ENCODE measurements at regions not wholly inside any gene's neighbourhood (a gene's known extent, or its start where the extent isn't known, plus 50 kb on each side); places are given as distances from the start of the nearest gene placed in this dataset.

- in situ Hi-C loops (cut with MboI; ENCODE audit: low pct_unique_long_range_greater_than_20kb in 2 of 9, low sequenced_read_pairs in 9 of 9, unreplicated experiment in 9 of 9) = no loop called here
- no peak overlapping the region for H3K4me3 ChIP-seq
- no peak for ATAC-seq (replicated peaks in 6 of 8)
- WGBS, 10 experiments = 57 to 100% (median 77%) methylated on average over 1 to 2 of the region's 4 CpGs; no CpG with 5 or more reads in 4 of the 10 experiments
- peaks cover 0 to 3% of the 10 kb centered on the region in 2 donors for H3K4me1 ChIP-seq (replicated peaks in 1 of 2)
- H3K27ac ChIP-seq = no peak overlapping the region
These were observed 99.7 kb downstream of the LBH start for GRCh38 chr2:30331038-30331437.

GRCh38 chr2:30331869-30332268 is 100.5 kb downstream of the LBH start:
- H3K4me3 ChIP-seq = no peak overlapping the region
- no peak overlapping the region for H3K27ac ChIP-seq
- in situ Hi-C loops (cut with MboI; ENCODE audit: low pct_unique_long_range_greater_than_20kb in 2 of 9, low sequenced_read_pairs in 9 of 9, unreplicated experiment in 9 of 9) = no loop called here
- peaks cover 0 to 10% of the 10 kb centered on the region in 2 donors for H3K4me1 ChIP-seq (replicated peaks in 1 of 2)
- ATAC-seq (replicated peaks in 6 of 8) = no peak
- 60 to 100% (median 97%) methylated on average over 1 to 4 of the region's 7 CpGs; no CpG with 5 or more reads in 4 of the 10 experiments for WGBS, 10 experiments

- no peak for ATAC-seq (replicated peaks in 6 of 8)
- 20 to 83% (median 79%) methylated on average over 1 to 4 of the region's 4 CpGs; no CpG with 5 or more reads in 4 of the 10 experiments for WGBS, 10 experiments
- Histone ChIP-seq H3K4me3 (no peak overlapping the region), H3K4me1 (replicated peaks in 1 of 2) (peaks cover 0 to 10% of the 10 kb centered on the region in 2 donors), H3K27ac (no peak overlapping the region)
- in situ Hi-C loops (cut with MboI; ENCODE audit: low pct_unique_long_range_greater_than_20kb in 2 of 9, low sequenced_read_pairs in 9 of 9, unreplicated experiment in 9 of 9) = no loop called here
These were observed 101.6 kb downstream of the LBH start for GRCh38 chr2:30332791-30333453.

GRCh38 chr2:30334762-30335363 is 103.5 kb downstream of the LBH start:
- Histone ChIP-seq H3K4me3 (no peak overlapping the region), H3K27ac (no peak overlapping the region), H3K4me1 (replicated peaks in 1 of 2) (peaks cover 0 to 10% of the 10 kb centered on the region in 2 donors)
- ATAC-seq (replicated peaks in 6 of 8) = peak in 1 of 8 experiments; percentile 33
- in situ Hi-C loops (cut with MboI; ENCODE audit: low pct_unique_long_range_greater_than_20kb in 2 of 9, low sequenced_read_pairs in 9 of 9, unreplicated experiment in 9 of 9) = no loop called here
- 93 to 100% (median 100%) methylated on average over 1 to 2 of the region's 3 CpGs; no CpG with 5 or more reads in 6 of the 10 experiments for WGBS, 10 experiments

- no peak overlapping the region for H3K4me3 ChIP-seq
- H3K27ac ChIP-seq = no peak overlapping the region
- 0 to 44% methylated on average over 1 to 2 of the region's 2 CpGs; no CpG with 5 or more reads in 8 of the 10 experiments for WGBS, 10 experiments
- peaks cover 0 to 10% of the 10 kb centered on the region in 2 donors for H3K4me1 ChIP-seq (replicated peaks in 1 of 2)
- peak in 5 of 8 experiments; percentile 41 to 64 (median 47) for ATAC-seq (replicated peaks in 6 of 8)
- in situ Hi-C loops (cut with MboI; ENCODE audit: low pct_unique_long_range_greater_than_20kb in 2 of 9, low sequenced_read_pairs in 9 of 9, unreplicated experiment in 9 of 9) = no loop called here
These were observed 104.8 kb downstream of the LBH start for GRCh38 chr2:30336084-30336483.

GRCh38 chr2:30336978-30337841 is 105.9 kb downstream of the LBH start:
- WGBS, 10 experiments = 71 to 100% (median 95%) methylated on average over 1 to 16 of the region's 16 CpGs; no CpG with 5 or more reads in 2 of the 10 experiments
- Histone ChIP-seq H3K4me1 (replicated peaks in 1 of 2) (peaks cover 0 to 10% of the 10 kb centered on the region in 2 donors), H3K4me3 (no peak overlapping the region), H3K27ac (no peak overlapping the region)
- ATAC-seq (replicated peaks in 6 of 8) = no peak
- in situ Hi-C loops (cut with MboI; ENCODE audit: low pct_unique_long_range_greater_than_20kb in 2 of 9, low sequenced_read_pairs in 9 of 9, unreplicated experiment in 9 of 9) = no loop called here

- in situ Hi-C loops (cut with MboI; ENCODE audit: low pct_unique_long_range_greater_than_20kb in 2 of 9, low sequenced_read_pairs in 9 of 9, unreplicated experiment in 9 of 9) = no loop called here
- ATAC-seq (replicated peaks in 6 of 8) = no peak
- 20 to 100% (median 83%) methylated on average over 1 to 3 of the region's 3 CpGs; no CpG with 5 or more reads in 4 of the 10 experiments for WGBS, 10 experiments
These were observed 107.1 kb downstream of the LBH start for GRCh38 chr2:30338475-30338874.

GRCh38 chr2:30339071-30339470 is 107.7 kb downstream of the LBH start:
- Histone ChIP-seq H3K4me1 (replicated peaks in 1 of 2) (peaks cover 0 to 10% of the 10 kb centered on the region in 2 donors), H3K4me3 (no peak overlapping the region), H3K27ac (no peak overlapping the region)
- ATAC-seq (replicated peaks in 6 of 8) = no peak
- in situ Hi-C loops (cut with MboI; ENCODE audit: low pct_unique_long_range_greater_than_20kb in 2 of 9, low sequenced_read_pairs in 9 of 9, unreplicated experiment in 9 of 9) = no loop called here
- WGBS, 10 experiments = 60 to 100% (median 87%) methylated on average over 1 to 4 of the region's 4 CpGs; no CpG with 5 or more reads in 4 of the 10 experiments

More at GRCh38 chr2:30338475-30338874, 107.1 kb downstream of the LBH start:
- no peak overlapping the region for H3K27ac ChIP-seq
- no peak overlapping the region for H3K4me3 ChIP-seq
- H3K4me1 ChIP-seq (replicated peaks in 1 of 2) = peaks cover 0 to 10% of the 10 kb centered on the region in 2 donors

GRCh38 chr2:30341500-30342267 is 105.4 kb upstream of the LCLAT1 start:
- Histone ChIP-seq H3K27ac (no peak overlapping the region), H3K4me1 (replicated peaks in 1 of 2) (peaks cover 0 to 2% of the 10 kb centered on the region in 2 donors), H3K4me3 (no peak overlapping the region)
- no peak for ATAC-seq (replicated peaks in 6 of 8)
- 30 to 94% (median 68%) methylated on average over 2 to 7 of the region's 8 CpGs for WGBS, 10 experiments
- in situ Hi-C loops (cut with MboI; ENCODE audit: low pct_unique_long_range_greater_than_20kb in 2 of 9, low sequenced_read_pairs in 9 of 9, unreplicated experiment in 9 of 9) = no loop called here

GRCh38 chr2:30346471-30347169 is 100.4 kb upstream of the LCLAT1 start:
- in situ Hi-C loops (cut with MboI; ENCODE audit: low pct_unique_long_range_greater_than_20kb in 2 of 9, low sequenced_read_pairs in 9 of 9, unreplicated experiment in 9 of 9) = no loop called here
- Histone ChIP-seq H3K27ac (no peak overlapping the region), H3K4me3 (no peak overlapping the region), H3K4me1 (replicated peaks in 1 of 2) (peaks cover 0 to 2% of the 10 kb centered on the region in 2 donors)
- ATAC-seq (replicated peaks in 6 of 8) = peak in 6 of 8 experiments; percentile 42 to 95 (median 74)
- 6 to 80% (median 58%) methylated on average over 1 to 12 of the region's 21 CpGs for WGBS, 10 experiments

- H3K27ac ChIP-seq = no peak overlapping the region
- 0 to 100% (median 75%) methylated on average over 1 to 3 of the region's 3 CpGs; no CpG with 5 or more reads in 2 of the 10 experiments for WGBS, 10 experiments
- H3K4me1 ChIP-seq (replicated peaks in 1 of 2) = peaks cover 0 to 2% of the 10 kb centered on the region in 2 donors
- no peak overlapping the region for H3K4me3 ChIP-seq
- ATAC-seq (replicated peaks in 6 of 8) = no peak
- in situ Hi-C loops (cut with MboI; ENCODE audit: low pct_unique_long_range_greater_than_20kb in 2 of 9, low sequenced_read_pairs in 9 of 9, unreplicated experiment in 9 of 9) = no loop called here
These were observed 98.2 kb upstream of the LCLAT1 start for GRCh38 chr2:30348825-30349224.

- Histone ChIP-seq H3K4me3 (no peak overlapping the region), H3K27ac (no peak overlapping the region), H3K4me1 (replicated peaks in 1 of 2) (peaks cover 0 to 2% of the 10 kb centered on the region in 2 donors)
- WGBS, 10 experiments = 11 to 85% (median 75%) methylated on average over 3 to 7 of the region's 7 CpGs; no CpG with 5 or more reads in 3 of the 10 experiments
- no peak for ATAC-seq (replicated peaks in 6 of 8)
- in situ Hi-C loops (cut with MboI; ENCODE audit: low pct_unique_long_range_greater_than_20kb in 2 of 9, low sequenced_read_pairs in 9 of 9, unreplicated experiment in 9 of 9) = no loop called here
These were observed 97.4 kb upstream of the LCLAT1 start for GRCh38 chr2:30349691-30350090.
